Neuronal stem cell (in vitro differentiated cells): ENCODE measurements at regions not wholly inside any gene's neighbourhood (a gene's known extent, or its start where the extent isn't known, plus 50 kb on each side); places are given as distances from the start of the nearest gene placed in this dataset.
A peak's percentile ranks its signal among the peaks of the same experiment; 100 is the strongest.

Experiments
- DNase-seq: peaks from one replicate; pipeline ENCODE4 v3.0.0-alpha.2; 2013; ENCODE audit warnings: low spot score
- H2AFZ ChIP-seq: one replicate; pipeline ENCODE4 v1.6.1; 2013; ENCODE audit warnings: mild to moderate bottlenecking, low read length, inconsistent platforms
- H2AK5ac ChIP-seq: 2 replicates; pipeline ENCODE4 v1.6.1; 2013; ENCODE audit warnings: low read depth, mild to moderate bottlenecking, inconsistent platforms, low read length, moderate library complexity, mixed read lengths
- H2BK120ac ChIP-seq: 2 replicates; pipeline ENCODE4 v1.6.1; 2013; ENCODE audit warnings: low read depth, mild to moderate bottlenecking, inconsistent platforms, low read length, moderate library complexity, mixed read lengths
- H2BK12ac ChIP-seq: one replicate; pipeline ENCODE4 v1.6.1; 2013; ENCODE audit warnings: low read length, inconsistent platforms
- H2BK15ac ChIP-seq: 2 replicates; pipeline ENCODE4 v1.6.1; 2013; ENCODE audit warnings: mild to moderate bottlenecking, low read length, inconsistent platforms, mixed read lengths
- H2BK5ac ChIP-seq: one replicate; pipeline ENCODE4 v1.6.1; 2013; ENCODE audit warnings: inconsistent platforms, mild to moderate bottlenecking, low read length, moderate library complexity
- H3K14ac ChIP-seq: one replicate; pipeline ENCODE4 v1.6.1; 2013; ENCODE audit warnings: low read length, inconsistent platforms
- H3K18ac ChIP-seq: 2 replicates; pipeline ENCODE4 v1.6.1; 2013; ENCODE audit warnings: low read length, inconsistent platforms
- H3K23ac ChIP-seq: 2 replicates; pipeline ENCODE4 v1.6.1; 2013; ENCODE audit warnings: low read depth, mild to moderate bottlenecking, mixed read lengths, low read length, inconsistent platforms; ENCODE audit not compliant: poor library complexity
- H3K27ac ChIP-seq: replicated peaks from 3 replicates; pipeline ENCODE4 v1.5.1; 2013; ENCODE audit warnings: low read length, inconsistent platforms
- H3K27me3 ChIP-seq, 3 experiments: 2 replicates each; pipeline ENCODE4 v1.6.1; 2013; ENCODE audit warnings: low read length in 3 of 3, mild to moderate bottlenecking in 2 of 3, inconsistent platforms in 1 of 3, low read depth in 1 of 3, mixed read lengths in 1 of 3, moderate library complexity in 1 of 3; ENCODE audit not compliant: control insufficient read depth in 3 of 3, insufficient read depth in 3 of 3
- H3K36me3 ChIP-seq, 2 donors: replicated peaks in 1 of 2; 2 replicates each; pipeline ENCODE4 v1.6.1; 2013; ENCODE audit warnings: low read length in 2 of 2; ENCODE audit not compliant: control insufficient read depth in 2 of 2, insufficient read depth in 2 of 2
- H3K4ac ChIP-seq: 2 replicates; pipeline ENCODE4 v1.6.1; 2013; ENCODE audit warnings: inconsistent platforms, mild to moderate bottlenecking, low read length, moderate library complexity
- H3K4me1 ChIP-seq, 2 donors: 1 replicate in 1 of 2; 2 replicates in 1 of 2; pipeline ENCODE4 v1.6.1; 2013; ENCODE audit warnings: low read length in 2 of 2, low read depth in 1 of 2; ENCODE audit not compliant: control insufficient read depth in 2 of 2, insufficient read depth in 1 of 2
- H3K4me2 ChIP-seq: one replicate; pipeline ENCODE4 v1.6.1; 2013; ENCODE audit warnings: mild to moderate bottlenecking, low read length, inconsistent platforms; ENCODE audit not compliant: insufficient read depth, poor library complexity, severe bottlenecking
- H3K4me3 ChIP-seq, 2 donors: 2 replicates each; pipeline ENCODE4 v1.5.1; 2013; ENCODE audit warnings: low read length in 2 of 2, mild to moderate bottlenecking in 2 of 2, inconsistent platforms in 1 of 2, moderate library complexity in 1 of 2
- H3K79me1 ChIP-seq: one replicate; pipeline ENCODE4 v1.6.1; 2013; ENCODE audit warnings: low read depth, mild to moderate bottlenecking, inconsistent platforms, low read length, moderate library complexity
- H3K9ac ChIP-seq: one replicate; pipeline ENCODE4 v1.6.1; 2013; ENCODE audit warnings: mild to moderate bottlenecking, low read depth, low read length, inconsistent platforms; ENCODE audit not compliant: poor library complexity
- H3K9me3 ChIP-seq, 2 donors: replicated peaks in 1 of 2; 2 replicates each; pipeline versions ENCODE3 to v1.6.1; 2013; ENCODE audit warnings: low read length in 2 of 2, mild to moderate bottlenecking in 2 of 2, inconsistent platforms in 1 of 2, low read depth in 1 of 2, mixed read lengths in 1 of 2, moderate library complexity in 1 of 2; ENCODE audit not compliant: control insufficient read depth in 2 of 2, insufficient read depth in 1 of 2
- H4K8ac ChIP-seq: one replicate; pipeline ENCODE4 v1.6.1; 2013; ENCODE audit warnings: low read depth, mild to moderate bottlenecking, inconsistent platforms, low read length, moderate library complexity
- H4K91ac ChIP-seq: one replicate; pipeline ENCODE4 v1.6.1; 2013; ENCODE audit warnings: low read length, low read depth, mild to moderate bottlenecking, inconsistent platforms; ENCODE audit not compliant: poor library complexity
- WGBS, 2 donors: extraction: QIAGEN DNeasy Blood & Tissue Kit; methylation state at CpG; one replicate each; pipeline ENCODE4 v1.1.7; 2013; ENCODE audit warnings: missing lambda C conversion rate in 2 of 2, mixed read lengths in 1 of 2; ENCODE audit not compliant: insufficient read length in 2 of 2, insufficient replicate concordance in 1 of 2; ENCODE audit errors: extremely low coverage in 2 of 2; 5-methylcytosine and 5-hydroxymethylcytosine counted together

- Histone ChIP-seq H3K36me3 (no peaks in the 10 kb centered on the region), H3K79me1 (no peaks in the 10 kb centered on the region), H2AK5ac (no peak overlapping the region), H3K27me3 (no peaks in the 10 kb centered on the region), H2BK120ac (no peak overlapping the region), H2BK5ac (no peak overlapping the region), H3K4me2 (no peak overlapping the region), H4K91ac (no peak overlapping the region), H2AFZ (no peak overlapping the region), H3K9me3 (no peaks in the 10 kb centered on the region), H3K14ac (no peak overlapping the region), H3K18ac (no peak overlapping the region), H2BK12ac (no peak overlapping the region), H3K4me1 (no peaks in the 10 kb centered on the region), H3K27ac (no peak overlapping the region), H2BK15ac (no peak overlapping the region), H3K23ac (no peak overlapping the region), H3K4me3 (no peak overlapping the region), H3K4ac (no peak overlapping the region), H3K9ac (no peak overlapping the region), H4K8ac (no peak overlapping the region)
- no peak for DNase-seq
- WGBS, 2 donors = no CpG with 5 or more reads among the region's 4 CpGs
Observed at GRCh38 chr13:84903391-84903790, 895.8 kb downstream of the SLITRK6 start.

GRCh38 chr13:84902243-84902642 is 897.0 kb downstream of the SLITRK6 start:
- Histone ChIP-seq H3K36me3 (no peaks in the 10 kb centered on the region), H2BK12ac (no peak overlapping the region), H3K27ac (no peak overlapping the region), H3K4me3 (no peak overlapping the region), H3K27me3 (no peaks in the 10 kb centered on the region), H4K91ac (no peak overlapping the region), H3K14ac (no peak overlapping the region), H2BK15ac (no peak overlapping the region), H2AFZ (no peak overlapping the region), H3K4ac (no peak overlapping the region), H3K4me2 (no peak overlapping the region), H3K9ac (no peak overlapping the region), H3K4me1 (no peaks in the 10 kb centered on the region), H3K9me3 (no peaks in the 10 kb centered on the region), H2AK5ac (no peak overlapping the region), H2BK120ac (no peak overlapping the region), H2BK5ac (no peak overlapping the region), H3K18ac (no peak overlapping the region), H3K79me1 (no peaks in the 10 kb centered on the region), H4K8ac (no peak overlapping the region), H3K23ac (no peak overlapping the region)
- DNase-seq = no peak
- no CpG with 5 or more reads among the region's 1 CpG for WGBS, 2 donors

GRCh38 chr13:84896128-84896527 is 903.1 kb downstream of the SLITRK6 start:
- Histone ChIP-seq H3K9me3 (peaks cover 0 to 2% of the 10 kb centered on the region in 2 donors), H2BK120ac (no peak overlapping the region), H2BK15ac (no peak overlapping the region), H2AFZ (no peak overlapping the region), H3K18ac (no peak overlapping the region), H3K27ac (no peak overlapping the region), H3K14ac (no peak overlapping the region), H2AK5ac (no peak overlapping the region), H4K91ac (no peak overlapping the region), H2BK12ac (no peak overlapping the region), H3K36me3 (no peaks in the 10 kb centered on the region), H3K4me3 (no peak overlapping the region), H2BK5ac (no peak overlapping the region), H3K4me2 (no peak overlapping the region), H3K9ac (no peak overlapping the region), H3K4me1 (no peaks in the 10 kb centered on the region), H4K8ac (no peak overlapping the region), H3K23ac (no peak overlapping the region), H3K27me3 (no peaks in the 10 kb centered on the region), H3K79me1 (no peaks in the 10 kb centered on the region), H3K4ac (no peak overlapping the region)
- no CpG with 5 or more reads among the region's 9 CpGs for WGBS, 2 donors
- DNase-seq = peak; percentile 55

GRCh38 chr13:84894749-84895148 is 904.5 kb downstream of the SLITRK6 start:
- Histone ChIP-seq H3K27me3 (no peaks in the 10 kb centered on the region), H3K4me2 (no peak overlapping the region), H4K91ac (no peak overlapping the region), H3K27ac (no peak overlapping the region), H3K4ac (no peak overlapping the region), H3K23ac (no peak overlapping the region), H3K18ac (no peak overlapping the region), H3K14ac (no peak overlapping the region), H2AFZ (no peak overlapping the region), H3K9me3 (peaks cover 0 to 2% of the 10 kb centered on the region in 2 donors), H2AK5ac (peak overlapping the region; percentile 92), H2BK120ac (no peak overlapping the region), H3K4me3 (no peak overlapping the region), H4K8ac (peak overlapping the region; percentile 43), H2BK5ac (no peak overlapping the region), H2BK15ac (no peak overlapping the region), H3K79me1 (no peaks in the 10 kb centered on the region), H3K4me1 (no peaks in the 10 kb centered on the region), H3K36me3 (no peaks in the 10 kb centered on the region), H2BK12ac (no peak overlapping the region), H3K9ac (no peak overlapping the region)
- WGBS, 2 donors = no CpG with 5 or more reads among the region's 23 CpGs
- no peak for DNase-seq
